ENCODE measurements at regions not wholly inside any gene's neighbourhood (a gene's known extent, or its start where the extent isn't known, plus 50 kb on each side); places are given as distances from the start of the nearest gene placed in this dataset.

DNA sequence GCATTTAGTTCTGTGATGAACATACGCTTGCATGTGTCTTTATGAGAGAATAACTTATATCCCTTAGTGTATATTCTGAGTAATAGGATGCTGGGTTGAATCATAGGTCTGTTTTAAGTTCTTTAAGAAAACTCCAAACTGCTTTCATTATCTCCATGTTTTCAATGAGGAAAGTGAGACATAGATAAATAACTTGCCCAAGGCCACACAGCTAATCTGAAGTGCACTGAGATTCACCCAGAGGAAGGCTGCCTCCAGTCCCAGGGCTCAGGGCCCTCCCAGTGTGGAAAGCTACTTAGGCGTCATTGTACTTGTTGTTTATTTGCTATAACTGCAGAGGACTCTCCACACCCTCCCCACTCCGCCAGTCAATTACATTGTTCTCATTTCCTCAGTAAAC lies 126.7 kb downstream of the INHBA start:
- no peak for TF ChIP-seq POLR2A (IDR thresholded peaks at IDR 0.05)
- TF ChIP-seq, protein P1, sequence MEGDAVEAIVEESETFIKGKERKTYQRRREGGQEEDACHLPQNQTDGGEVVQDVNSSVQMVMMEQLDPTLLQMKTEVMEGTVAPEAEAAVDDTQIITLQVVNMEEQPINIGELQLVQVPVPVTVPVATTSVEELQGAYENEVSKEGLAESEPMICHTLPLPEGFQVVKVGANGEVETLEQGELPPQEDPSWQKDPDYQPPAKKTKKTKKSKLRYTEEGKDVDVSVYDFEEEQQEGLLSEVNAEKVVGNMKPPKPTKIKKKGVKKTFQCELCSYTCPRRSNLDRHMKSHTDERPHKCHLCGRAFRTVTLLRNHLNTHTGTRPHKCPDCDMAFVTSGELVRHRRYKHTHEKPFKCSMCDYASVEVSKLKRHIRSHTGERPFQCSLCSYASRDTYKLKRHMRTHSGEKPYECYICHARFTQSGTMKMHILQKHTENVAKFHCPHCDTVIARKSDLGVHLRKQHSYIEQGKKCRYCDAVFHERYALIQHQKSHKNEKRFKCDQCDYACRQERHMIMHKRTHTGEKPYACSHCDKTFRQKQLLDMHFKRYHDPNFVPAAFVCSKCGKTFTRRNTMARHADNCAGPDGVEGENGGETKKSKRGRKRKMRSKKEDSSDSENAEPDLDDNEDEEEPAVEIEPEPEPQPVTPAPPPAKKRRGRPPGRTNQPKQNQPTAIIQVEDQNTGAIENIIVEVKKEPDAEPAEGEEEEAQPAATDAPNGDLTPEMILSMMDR (IDR thresholded peaks at IDR 0.05) = no peak

All from breast epithelium (tissue), 3 donors.